ENCODE measurements at regions not wholly inside any gene's neighbourhood (a gene's known extent, or its start where the extent isn't known, plus 50 kb on each side); places are given as distances from the start of the nearest gene placed in this dataset.

DNA sequence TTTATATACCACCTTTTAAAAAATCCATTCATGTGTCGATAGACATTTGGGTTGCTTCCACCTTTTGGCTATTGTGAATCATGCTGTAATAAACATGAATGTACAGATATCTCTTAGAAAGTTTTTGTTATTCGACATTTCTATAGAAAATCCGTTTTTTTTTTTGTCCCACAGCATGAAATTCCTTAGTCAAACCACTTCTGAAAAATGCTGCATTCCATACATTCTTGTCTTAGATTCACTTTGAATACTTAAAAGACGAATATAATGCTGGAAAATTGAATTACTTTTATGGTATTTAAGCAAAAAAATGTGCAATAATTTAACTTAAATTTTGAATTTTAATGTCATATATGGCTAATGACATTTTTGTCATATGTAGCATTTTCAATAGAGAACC, 1345.5 kb downstream of the TECRL start:
- TF ChIP-seq CTCF (IDR thresholded peaks at IDR 0.05), result no peak
- no peak for TF ChIP-seq POLR2A (IDR thresholded peaks at IDR 0.05)

All from testis (tissue), 2 donors.